Endothelial cell of umbilical vein (primary cell): ENCODE measurements at regions not wholly inside any gene's neighbourhood (a gene's known extent, or its start where the extent isn't known, plus 50 kb on each side); places are given as distances from the start of the nearest gene placed in this dataset.

Source experiments
- BruUV-seq: library from RNA; stranded (reverse); fragments of 400-500 nt; replicated peaks from 2 replicates; lab custom pipeline; 2021; lab: Mats Ljungman, UMichigan
- CTCF ChIA-PET: fragments of 300-600, 350-600 bp; sonication (Branson Sonifier 250); formaldehyde crosslinking; loops from one replicate; lab custom pipeline; 2021; ENCODE audit warnings: antibody characterized with exemption, inconsistent platforms; lab: Charles Lee
- POLR2A ChIA-PET: fragments of 300-600, 350-600 bp; sonication (Branson Sonifier 250); formaldehyde crosslinking; loops from one replicate; lab custom pipeline; 2021; ENCODE audit warnings: antibody characterized with exemption, inconsistent platforms; lab: Charles Lee
- DNase-seq: peaks from one replicate; pipeline ENCODE4 v3.0.0-alpha.2; 2011; ENCODE audit warnings: low read depth, low spot score
- FAIRE-seq: peaks from 2 replicates; lab custom pipeline; 2011; peaks lifted over from hg19 to GRCh38; lab: Jason Lieb, UNC
- H2AFZ ChIP-seq: 2 replicates; pipeline ENCODE4 v1.6.0; 2012; ENCODE audit warnings: low read depth, low read length, control low read depth, inconsistent platforms
- H3K27ac ChIP-seq: 2 replicates; pipeline ENCODE4 v1.5.1; 2011; ENCODE audit warnings: low read depth, mild to moderate bottlenecking, control low read depth, low read length, moderate library complexity; ENCODE audit not compliant: insufficient read depth
- H3K27me3 ChIP-seq, 2 experiments: 2 replicates each; pipeline versions ENCODE4 v1.6.0 to v1.6.1; 2011; ENCODE audit warnings: low read length in 2 of 2, mixed read lengths in 1 of 2; ENCODE audit not compliant: control insufficient read depth in 2 of 2, insufficient read depth in 2 of 2
- H3K36me3 ChIP-seq, 2 experiments: 2 replicates in 1 of 2; 3 replicates in 1 of 2; pipeline ENCODE4 v1.5.1; 2011; ENCODE audit warnings: low read length in 2 of 2, mild to moderate bottlenecking in 1 of 2, moderate library complexity in 1 of 2; ENCODE audit not compliant: control insufficient read depth in 2 of 2, insufficient read depth in 2 of 2; ENCODE audit errors: extremely low read depth in 1 of 2
- H3K4me1 ChIP-seq: 3 replicates; pipeline ENCODE4 v1.5.1; 2011; ENCODE audit warnings: mild to moderate bottlenecking, low read length; ENCODE audit not compliant: control insufficient read depth, insufficient read depth; ENCODE audit errors: extremely low read depth
- H3K4me2 ChIP-seq: 2 replicates; pipeline ENCODE4 v1.6.1; 2011; ENCODE audit warnings: low read length, control low read depth, mixed read lengths; ENCODE audit not compliant: insufficient read depth
- H3K4me3 ChIP-seq, 3 experiments: fragments of 200-600 bp in 1 of 3; sonication (generic), shearing (Covaris generic) in 1 of 3; replicated peaks in 1 of 3; 2 replicates each; pipeline ENCODE4 v1.5.1; 2011 to 2016; ENCODE audit warnings: control low read depth in 3 of 3, low read length in 3 of 3, mild to moderate bottlenecking in 2 of 3, inconsistent platforms in 1 of 3, low read depth in 1 of 3, moderate library complexity in 1 of 3; ENCODE audit not compliant: insufficient read depth in 1 of 3
- H3K79me2 ChIP-seq: 2 replicates; pipeline ENCODE4 v1.6.0; 2012; ENCODE audit warnings: low read length, inconsistent platforms; ENCODE audit not compliant: control insufficient read depth, insufficient read depth
- H3K9ac ChIP-seq: replicated peaks from 2 replicates; pipeline ENCODE3; 2011; ENCODE audit warnings: low read length, control low read depth; ENCODE audit not compliant: insufficient read depth; ENCODE audit errors: extremely low read depth
- H3K9me1 ChIP-seq: replicated peaks from 3 replicates; pipeline ENCODE4 v1.6.0; 2011; ENCODE audit warnings: mild to moderate bottlenecking, low read length; ENCODE audit not compliant: control insufficient read depth, insufficient read depth; ENCODE audit errors: extremely low read depth
- H3K9me3 ChIP-seq: replicated peaks from 2 replicates; pipeline ENCODE4 v1.5.1; 2012; ENCODE audit warnings: low read length, inconsistent platforms; ENCODE audit not compliant: control insufficient read depth, insufficient read depth
- H4K20me1 ChIP-seq: replicated peaks from 2 replicates; pipeline ENCODE3; 2011; ENCODE audit warnings: mild to moderate bottlenecking, low read length; ENCODE audit not compliant: control insufficient read depth, insufficient read depth; ENCODE audit errors: extremely low read depth
- EZH2 ChIP-seq: IDR thresholded peaks from 2 replicates; pipeline ENCODE4 v1.6.1; 2012; ENCODE audit warnings: borderline replicate concordance, low read depth, mild to moderate bottlenecking, moderate library complexity, low read length, inconsistent platforms; ENCODE audit not compliant: severe bottlenecking
- FOS ChIP-seq: IDR thresholded peaks from 2 replicates; pipeline ENCODE4 v1.6.1; 2011; ENCODE audit warnings: mild to moderate bottlenecking, low read length, moderate library complexity, borderline replicate concordance; ENCODE audit not compliant: insufficient read depth
- GATA2 ChIP-seq: IDR thresholded peaks from 2 replicates; pipeline ENCODE4 v1.7.0; 2011; ENCODE audit warnings: low read depth, mild to moderate bottlenecking, moderate library complexity, mixed read lengths, low read length; ENCODE audit not compliant: insufficient read length, insufficient read depth
- JUN ChIP-seq: IDR thresholded peaks from 2 replicates; pipeline ENCODE4 v1.6.1; 2011; ENCODE audit warnings: borderline replicate concordance, low read depth; ENCODE audit not compliant: insufficient read length, insufficient read depth
- MYC ChIP-seq: IDR thresholded peaks from one replicate; pipeline ENCODE4 v1.6.1; 2011; ENCODE audit warnings: mild to moderate bottlenecking, low read depth, low read length
- POLR2A ChIP-seq: IDR thresholded peaks from 2 replicates; pipeline ENCODE4 v1.6.1; 2012; ENCODE audit warnings: low read depth, mild to moderate bottlenecking, control low read depth, low read length
- POLR2AphosphoS5 ChIP-seq: IDR thresholded peaks from 2 replicates; pipeline ENCODE4 v1.6.1; 2012; ENCODE audit warnings: low read depth, mild to moderate bottlenecking, control low read depth, low read length, moderate library complexity; ENCODE audit not compliant: insufficient read depth
- dilution Hi-C: fragments of 300-500 bp; cut with MboI; formaldehyde crosslinking; loops from one replicate; pipeline ENCODE4 v1.15.0; 2019; ENCODE audit warnings: low sequenced_read_pairs; ENCODE audit not compliant: extremely low pct_ligation_motif_present
- intact Hi-C: fragments of 100-400 bp; cut with micrococcal nuclease; formaldehyde crosslinking; loops from one replicate; pipeline ENCODE4 v1.10.0; 2022
- TF ChIP-seq, protein P1 (sequence below), 2 donors: IDR thresholded peaks; 1 replicate in 1 of 2; 2 replicates in 1 of 2; pipeline ENCODE4 v1.5.1; 2011; ENCODE audit warnings: low read length in 2 of 2, mild to moderate bottlenecking in 2 of 2, moderate library complexity in 2 of 2, control low read depth in 1 of 2, inconsistent platforms in 1 of 2, low read depth in 1 of 2; ENCODE audit not compliant: insufficient read depth in 1 of 2; ENCODE audit errors: extremely low read depth in 1 of 2
- TF ChIP-seq, protein P2 (sequence below): IDR thresholded peaks from 2 replicates; pipeline ENCODE4 v1.6.1; 2011; ENCODE audit not compliant: insufficient read depth, insufficient read length

DNA sequence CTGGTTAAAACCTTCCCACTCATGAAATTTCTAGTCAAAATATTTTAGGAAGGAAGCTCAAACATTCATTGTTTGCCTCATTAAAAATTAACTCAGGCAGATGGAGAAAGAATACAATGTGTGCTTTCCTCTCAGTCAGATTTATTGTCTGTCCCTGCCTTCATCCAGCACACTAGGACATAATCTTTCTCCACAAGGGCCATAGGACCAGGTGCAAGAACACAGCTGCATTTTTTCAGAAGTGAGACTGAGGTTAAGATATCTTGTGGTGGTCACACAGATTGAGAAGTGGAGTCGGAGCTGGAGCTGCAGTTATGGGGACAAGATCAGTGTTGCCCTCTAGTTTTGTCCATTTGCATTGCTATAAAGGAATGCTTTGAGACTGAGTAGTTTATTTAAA, 666.3 kb downstream of the CCSER2 start:
- no peak overlapping the region for H3K4me2 ChIP-seq
- ChIA-PET CTCF (interaction anchor here (0.8 kb wide), 1 partner anchor 13 kb away, joined by 5 read pairs; no protein-coding TSS in a partner anchor), POLR2A (no interaction called here)
- DNase-seq: no peak
- no peak overlapping the region for H3K27ac ChIP-seq
- H3K9me1 ChIP-seq: no peaks in the 10 kb centered on the region
- H3K9ac ChIP-seq: no peak overlapping the region
- no peaks in the 10 kb centered on the region for H3K4me1 ChIP-seq
- intact Hi-C loops (no loop called here), dilution Hi-C loops (no loop called here)
- H3K79me2 ChIP-seq: no peaks in the 10 kb centered on the region
- H4K20me1 ChIP-seq: no peaks in the 10 kb centered on the region
- H2AFZ ChIP-seq: no peak overlapping the region
- BruUV-seq: no TSS peak
- no peak for TF ChIP-seq EZH2
- no peak for TF ChIP-seq FOS
- TF ChIP-seq, protein P1, sequence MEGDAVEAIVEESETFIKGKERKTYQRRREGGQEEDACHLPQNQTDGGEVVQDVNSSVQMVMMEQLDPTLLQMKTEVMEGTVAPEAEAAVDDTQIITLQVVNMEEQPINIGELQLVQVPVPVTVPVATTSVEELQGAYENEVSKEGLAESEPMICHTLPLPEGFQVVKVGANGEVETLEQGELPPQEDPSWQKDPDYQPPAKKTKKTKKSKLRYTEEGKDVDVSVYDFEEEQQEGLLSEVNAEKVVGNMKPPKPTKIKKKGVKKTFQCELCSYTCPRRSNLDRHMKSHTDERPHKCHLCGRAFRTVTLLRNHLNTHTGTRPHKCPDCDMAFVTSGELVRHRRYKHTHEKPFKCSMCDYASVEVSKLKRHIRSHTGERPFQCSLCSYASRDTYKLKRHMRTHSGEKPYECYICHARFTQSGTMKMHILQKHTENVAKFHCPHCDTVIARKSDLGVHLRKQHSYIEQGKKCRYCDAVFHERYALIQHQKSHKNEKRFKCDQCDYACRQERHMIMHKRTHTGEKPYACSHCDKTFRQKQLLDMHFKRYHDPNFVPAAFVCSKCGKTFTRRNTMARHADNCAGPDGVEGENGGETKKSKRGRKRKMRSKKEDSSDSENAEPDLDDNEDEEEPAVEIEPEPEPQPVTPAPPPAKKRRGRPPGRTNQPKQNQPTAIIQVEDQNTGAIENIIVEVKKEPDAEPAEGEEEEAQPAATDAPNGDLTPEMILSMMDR (IDR thresholded peaks at IDR 0.05; ENCODE audit: extremely low read depth in 1 of 2, insufficient read depth in 1 of 2, low read depth in 1 of 2, low read length in 2 of 2): no peak
- TF ChIP-seq, protein P2, sequence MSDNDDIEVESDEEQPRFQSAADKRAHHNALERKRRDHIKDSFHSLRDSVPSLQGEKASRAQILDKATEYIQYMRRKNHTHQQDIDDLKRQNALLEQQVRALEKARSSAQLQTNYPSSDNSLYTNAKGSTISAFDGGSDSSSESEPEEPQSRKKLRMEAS: no peak
- no peak for TF ChIP-seq POLR2A
- TF ChIP-seq JUN: no peak
- no peak for TF ChIP-seq POLR2AphosphoS5
- no peak for TF ChIP-seq MYC
- no peak for TF ChIP-seq GATA2
- H3K27me3 ChIP-seq: no peaks in the 10 kb centered on the region
- no peaks in the 10 kb centered on the region for H3K36me3 ChIP-seq
- no peaks in the 10 kb centered on the region for H3K9me3 ChIP-seq
- FAIRE-seq: no peak
- no peak overlapping the region for H3K4me3 ChIP-seq
